ENCODE measurements at regions not wholly inside any gene's neighbourhood (a gene's known extent, or its start where the extent isn't known, plus 50 kb on each side); places are given as distances from the start of the nearest gene placed in this dataset.

DNA sequence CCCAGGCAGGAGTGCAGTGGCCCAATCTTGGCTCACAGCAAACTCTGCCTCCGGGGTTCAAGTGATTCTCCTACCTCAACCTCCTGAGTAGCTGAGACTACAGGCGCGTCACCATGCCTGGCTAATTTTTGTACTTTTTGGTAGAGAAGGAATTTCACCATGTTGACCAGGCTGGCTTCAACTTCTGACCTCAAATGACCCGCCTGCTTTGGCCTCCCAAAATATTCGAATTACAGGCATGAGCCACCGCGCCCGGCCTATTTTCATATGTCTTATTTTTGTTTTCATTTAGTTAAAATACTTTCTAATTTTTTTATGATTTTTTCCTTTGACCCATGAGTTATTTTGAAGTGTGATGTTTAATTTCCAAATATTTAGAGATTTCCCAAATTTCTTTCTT lies 143.6 kb upstream of the VRK1 start:
- no peak for DNase-seq
- Mint-ChIP-seq H3K4me3 (no peak overlapping the region), H3K27ac (no peak overlapping the region), H3K4me1 (no peaks in the 10 kb centered on the region), H3K9me3 (peaks cover 2% of the 10 kb centered on the region), H3K36me3 (ENCODE audit: low read depth) (no peaks in the 10 kb centered on the region), H3K27me3 (peaks cover 25% of the 10 kb centered on the region)
- ChIA-PET POLR2A (no interaction called here), CTCF (no interaction called here)

DNA sequence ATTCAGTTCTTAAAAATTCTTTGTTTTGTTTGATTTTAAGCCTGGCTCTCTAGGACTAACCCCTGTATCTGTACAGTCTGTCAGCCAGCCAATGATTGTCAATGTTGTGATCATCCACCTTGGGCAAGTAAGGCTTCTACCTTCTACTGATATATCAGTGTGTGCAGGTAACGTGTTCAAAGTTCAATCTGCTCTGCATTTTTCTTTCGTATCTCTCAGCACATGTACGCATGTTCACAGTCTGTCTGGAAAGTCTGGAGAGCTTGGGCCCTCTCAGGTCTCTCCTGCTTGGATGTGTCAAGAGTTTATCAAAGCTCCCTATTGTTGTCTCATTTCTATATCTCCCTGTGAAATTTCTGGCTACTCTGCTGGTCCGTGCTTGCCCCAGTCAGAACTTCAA lies 138.6 kb upstream of the VRK1 start:
- no peak overlapping the region for H3K4me3 Mint-ChIP-seq
- no peaks in the 10 kb centered on the region for H3K36me3 Mint-ChIP-seq (ENCODE audit: low read depth)
- CTCF ChIA-PET, result no interaction called here
- no peak overlapping the region for H3K27ac Mint-ChIP-seq
- DNase-seq, result no peak
- POLR2A ChIA-PET, result interaction anchor here (0.6 kb wide), 1 partner anchor 17 kb away, joined by 4 read pairs; no protein-coding TSS in a partner anchor
- H3K9me3 Mint-ChIP-seq, result peaks cover 2% of the 10 kb centered on the region
- H3K27me3 Mint-ChIP-seq, result peaks cover 27% of the 10 kb centered on the region
- H3K4me1 Mint-ChIP-seq, result no peaks in the 10 kb centered on the region

DNA sequence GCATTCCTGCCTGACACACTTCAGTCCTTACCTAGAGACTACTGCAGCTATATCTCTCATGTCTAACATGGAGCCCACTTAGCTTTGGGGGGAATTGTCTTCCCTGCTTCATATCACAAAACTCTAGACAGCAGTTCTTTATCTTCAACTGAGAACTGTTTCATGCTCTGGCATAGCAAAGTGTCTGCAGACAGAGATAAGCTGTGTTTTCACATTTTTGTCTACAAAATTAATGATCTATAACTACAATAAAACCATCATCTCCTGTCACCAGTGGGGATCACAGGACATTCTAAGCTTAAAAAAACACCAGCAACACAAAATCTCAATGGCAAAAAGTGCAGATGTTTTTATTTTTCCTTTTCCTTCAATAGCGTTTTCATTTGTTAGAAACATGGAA lies 137.1 kb upstream of the VRK1 start:
- H3K27me3 Mint-ChIP-seq, result peaks cover 32% of the 10 kb centered on the region

DNA sequence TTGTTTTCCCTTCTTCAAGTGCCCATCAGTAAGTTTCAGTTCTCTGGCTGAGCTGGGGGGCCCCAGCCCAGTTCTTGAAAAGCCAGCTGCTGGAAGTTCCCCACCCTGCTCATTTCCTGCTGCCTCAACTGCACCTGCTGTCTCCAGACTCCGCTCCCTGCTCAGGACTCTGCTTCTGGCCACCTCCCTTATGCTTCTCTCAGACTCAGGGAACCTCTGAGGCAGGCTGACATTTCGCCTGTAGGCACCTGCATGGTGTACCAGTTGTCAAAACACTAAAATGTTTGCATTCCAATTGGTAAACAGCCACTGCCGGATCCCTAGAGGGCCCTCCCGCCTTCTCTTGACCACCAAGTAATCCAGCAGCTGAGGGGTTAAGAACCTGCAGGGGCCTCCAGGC lies 136.5 kb upstream of the VRK1 start:
- peaks cover 31% of the 10 kb centered on the region for H3K27me3 Mint-ChIP-seq
- H3K27ac Mint-ChIP-seq, result no peak overlapping the region
- no peak overlapping the region for H3K4me3 Mint-ChIP-seq
- H3K9me3 Mint-ChIP-seq, result peaks cover 2% of the 10 kb centered on the region
- POLR2A ChIA-PET, result no interaction called here
- DNase-seq, result no peak
- no peaks in the 10 kb centered on the region for H3K4me1 Mint-ChIP-seq
- no peaks in the 10 kb centered on the region for H3K36me3 Mint-ChIP-seq (ENCODE audit: low read depth)
- CTCF ChIA-PET, result no interaction called here

More for the DNA sequence above, 137.1 kb upstream of the VRK1 start:
- no peak overlapping the region for H3K4me3 Mint-ChIP-seq
- H3K36me3 Mint-ChIP-seq (ENCODE audit: low read depth), result no peaks in the 10 kb centered on the region
- DNase-seq, result no peak
- POLR2A ChIA-PET, result no interaction called here
- H3K4me1 Mint-ChIP-seq, result no peaks in the 10 kb centered on the region
- no peak overlapping the region for H3K27ac Mint-ChIP-seq
- H3K9me3 Mint-ChIP-seq, result peaks cover 2% of the 10 kb centered on the region
- CTCF ChIA-PET, result no interaction called here

DNA sequence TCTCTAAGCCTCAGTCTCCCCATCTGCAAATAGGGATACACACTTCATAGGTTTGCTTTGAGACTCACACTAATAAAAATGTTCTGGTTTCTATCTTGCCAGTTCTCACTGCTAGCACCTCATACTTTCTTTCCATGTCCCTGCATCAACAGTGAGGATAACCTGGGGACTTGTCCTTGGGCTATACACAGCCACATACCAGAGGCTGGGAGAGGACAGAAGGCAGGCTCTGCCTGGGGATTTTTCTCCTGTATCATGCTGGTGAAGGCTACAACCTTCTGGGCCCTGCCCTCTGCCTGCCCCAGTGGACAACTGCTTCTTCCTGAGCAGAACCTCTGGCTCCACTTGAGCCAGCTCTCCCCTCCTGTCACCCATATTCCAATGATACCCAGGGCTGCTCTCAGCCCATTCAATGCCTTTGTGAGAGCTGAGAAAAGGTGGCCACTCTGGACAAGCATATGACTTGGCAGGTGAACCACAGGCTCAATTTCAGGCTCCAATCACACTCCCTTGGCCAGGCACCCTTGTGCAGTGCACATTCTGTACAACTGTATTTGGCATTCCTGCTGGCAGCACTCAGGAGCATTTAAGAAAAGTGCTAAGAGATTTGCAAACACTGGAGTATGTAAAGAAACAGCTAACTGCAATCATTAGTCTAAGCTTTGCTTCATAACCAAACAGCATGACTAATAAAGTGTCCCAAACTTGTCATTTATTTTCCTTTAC lies 135.8 kb upstream of the VRK1 start:
- Mint-ChIP-seq H3K36me3 (ENCODE audit: low read depth) (no peaks in the 10 kb centered on the region), H3K4me1 (no peaks in the 10 kb centered on the region), H3K4me3 (no peak overlapping the region), H3K27me3 (peaks cover 34% of the 10 kb centered on the region), H3K27ac (no peak overlapping the region), H3K9me3 (peaks cover 2% of the 10 kb centered on the region)
- CTCF ChIA-PET, result no interaction called here
- POLR2A ChIA-PET, result no interaction called here
- no peak for DNase-seq

DNA sequence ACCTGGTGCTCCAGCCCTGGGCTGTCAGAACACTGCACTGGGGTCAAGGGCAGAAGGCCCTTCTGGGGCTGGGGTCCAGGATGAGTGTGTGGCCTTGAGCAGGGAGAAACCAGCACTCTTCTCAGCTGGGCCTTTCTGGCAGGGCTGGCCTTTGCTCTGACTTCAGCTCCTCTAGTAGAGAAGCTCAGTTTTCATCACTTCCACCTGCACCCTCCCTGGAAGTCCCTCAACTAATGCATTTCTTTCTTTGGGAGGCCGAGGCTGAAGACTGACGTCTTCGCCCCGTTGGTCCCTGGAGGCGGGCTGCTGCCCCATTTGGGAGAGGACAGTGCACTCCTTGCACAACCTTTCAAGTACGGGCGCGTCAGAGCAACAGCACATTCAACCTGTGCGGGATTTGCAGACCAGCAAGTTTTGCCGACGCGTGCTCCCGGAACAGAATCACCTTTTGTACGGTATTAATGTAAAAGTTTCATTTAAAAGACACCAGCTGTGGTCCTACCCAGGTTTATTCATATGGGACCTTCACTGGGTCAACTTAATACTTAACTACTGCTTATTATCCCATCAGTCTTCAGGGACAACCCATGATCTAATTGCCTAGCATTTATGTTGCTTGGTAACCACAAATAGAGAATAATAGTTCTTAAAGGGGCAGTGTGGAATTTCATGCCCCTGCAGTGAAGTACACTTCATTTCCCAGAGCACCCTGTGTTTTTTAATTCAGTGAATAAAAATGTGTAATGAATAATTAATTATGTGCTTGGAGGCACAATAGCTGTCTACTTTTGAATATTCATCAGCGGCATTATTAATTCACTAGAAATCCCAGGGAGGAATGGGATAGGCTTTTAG lies 134.8 kb upstream of the VRK1 start:
- Mint-ChIP-seq H3K4me3 (no peak overlapping the region), H3K4me1 (no peaks in the 10 kb centered on the region), H3K36me3 (ENCODE audit: low read depth) (no peaks in the 10 kb centered on the region), H3K27ac (no peak overlapping the region), H3K27me3 (peaks cover 29% of the 10 kb centered on the region), H3K9me3 (no peaks in the 10 kb centered on the region)
- ChIA-PET POLR2A (no interaction called here), CTCF (no interaction called here)
- DNase-seq, result no peak

DNA sequence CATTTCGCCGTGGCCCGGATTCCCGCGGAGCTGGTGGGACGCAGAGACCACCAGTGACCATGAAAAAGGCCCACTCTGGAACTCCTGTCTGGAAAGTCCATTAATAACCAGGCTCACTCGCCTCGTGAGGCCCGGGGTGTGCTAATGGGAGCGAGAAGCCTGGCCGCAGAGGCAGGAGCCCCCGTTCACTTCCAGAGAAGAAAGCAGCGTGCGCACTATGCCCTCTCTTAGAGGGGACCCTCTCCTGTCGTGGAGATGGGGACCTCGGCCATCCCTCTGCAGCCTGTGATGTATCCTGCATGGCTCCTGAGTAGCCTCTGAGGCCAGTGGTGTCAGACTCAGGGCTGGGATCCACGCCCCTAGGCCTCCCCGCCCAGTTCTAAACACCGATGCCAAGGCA lies 134.1 kb upstream of the VRK1 start:
- H3K9me3 Mint-ChIP-seq, result no peaks in the 10 kb centered on the region
- peaks cover 29% of the 10 kb centered on the region for H3K27me3 Mint-ChIP-seq
- H3K27ac Mint-ChIP-seq, result no peak overlapping the region
- H3K36me3 Mint-ChIP-seq (ENCODE audit: low read depth), result no peaks in the 10 kb centered on the region
- H3K4me3 Mint-ChIP-seq, result no peak overlapping the region
- no peaks in the 10 kb centered on the region for H3K4me1 Mint-ChIP-seq
- CTCF ChIA-PET, result no interaction called here
- POLR2A ChIA-PET, result no interaction called here
- DNase-seq, result no peak

DNA sequence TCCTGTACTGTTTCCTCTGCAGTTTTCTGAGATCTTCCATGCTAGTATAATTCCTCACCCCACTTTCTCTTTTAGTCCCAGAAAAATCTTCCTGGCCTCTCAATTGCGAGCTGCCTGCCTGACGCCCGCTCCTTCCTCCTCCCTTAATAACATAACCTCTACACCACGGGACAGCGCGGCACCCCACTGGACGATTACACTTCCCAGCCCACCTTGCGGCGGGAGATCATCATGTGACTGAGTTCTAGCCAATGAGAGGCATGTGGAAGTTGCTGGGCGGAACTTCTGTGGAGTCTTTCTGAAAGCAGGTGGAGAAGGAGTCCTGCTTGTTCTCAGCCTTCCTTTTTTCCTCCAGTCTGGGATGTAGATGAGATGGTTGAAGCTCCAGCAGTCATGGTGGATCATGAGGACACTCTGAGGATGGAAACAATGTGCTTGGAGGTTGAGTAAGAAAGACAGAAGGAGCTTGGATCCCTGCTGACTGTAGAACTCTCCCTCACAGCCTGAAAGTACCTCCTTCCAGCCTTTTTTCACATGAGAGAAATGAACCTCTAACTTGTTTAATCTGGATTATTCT lies 133.6 kb upstream of the VRK1 start:
- ChIA-PET POLR2A (no interaction called here), CTCF (interaction anchor here (0.8 kb wide), 1 partner anchor 36 kb away, joined by 3 read pairs; no protein-coding TSS in a partner anchor)
- Mint-ChIP-seq H3K36me3 (ENCODE audit: low read depth) (no peaks in the 10 kb centered on the region), H3K27me3 (peaks cover 30% of the 10 kb centered on the region), H3K4me3 (no peak overlapping the region), H3K4me1 (no peaks in the 10 kb centered on the region), H3K27ac (no peak overlapping the region), H3K9me3 (no peaks in the 10 kb centered on the region)
- DNase-seq, result no peak

DNA sequence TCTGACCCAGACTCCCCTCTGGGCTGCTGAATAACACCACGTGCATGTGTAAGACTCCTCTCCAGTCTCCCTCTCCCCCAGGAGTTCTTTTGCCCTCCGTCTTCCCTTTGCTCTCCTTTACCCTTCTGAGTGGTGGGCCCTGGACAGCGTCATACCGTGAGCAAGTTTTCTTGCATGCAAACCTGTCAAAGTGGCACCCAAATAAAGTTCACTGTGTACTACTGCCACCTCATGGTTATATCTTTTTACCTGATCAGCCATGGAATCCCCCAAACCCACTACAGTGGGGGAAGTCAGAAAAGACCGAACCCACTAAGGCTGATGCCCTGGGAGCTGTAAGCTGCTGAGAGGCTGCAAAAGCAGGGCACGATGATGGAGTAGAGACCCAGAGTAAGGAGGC lies 131.1 kb upstream of the VRK1 start:
- no peak overlapping the region for H3K27ac Mint-ChIP-seq
- DNase-seq, result no peak
- peaks cover 24% of the 10 kb centered on the region for H3K27me3 Mint-ChIP-seq
- no peaks in the 10 kb centered on the region for H3K4me1 Mint-ChIP-seq
- ChIA-PET CTCF (no interaction called here), POLR2A (interaction anchor here (0.6 kb wide), 1 partner anchor 11 kb away, joined by 3 read pairs; no protein-coding TSS in a partner anchor)
- H3K36me3 Mint-ChIP-seq (ENCODE audit: low read depth), result no peaks in the 10 kb centered on the region
- H3K4me3 Mint-ChIP-seq, result no peak overlapping the region
- H3K9me3 Mint-ChIP-seq, result no peaks in the 10 kb centered on the region

DNA sequence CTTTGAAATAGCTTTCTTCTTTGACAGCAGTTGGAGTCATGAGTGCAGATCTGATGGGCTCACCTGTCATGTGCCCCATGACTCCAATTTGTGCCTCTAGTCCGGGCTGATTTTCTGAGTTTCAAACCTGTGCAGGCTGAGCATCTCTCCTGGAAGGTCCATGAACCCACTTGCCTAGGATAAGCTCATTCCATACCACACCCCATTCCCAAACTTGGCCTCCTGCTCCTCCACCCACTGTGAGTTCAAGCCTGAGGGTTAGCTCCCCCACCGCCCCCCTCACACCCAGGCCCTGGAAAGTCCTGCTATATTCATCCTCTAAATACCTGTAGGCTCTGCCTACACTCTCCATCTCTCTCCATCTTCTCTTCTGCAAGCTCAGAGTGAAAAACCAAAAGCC lies 126.8 kb upstream of the VRK1 start:
- no peak for DNase-seq
- H3K4me3 Mint-ChIP-seq, result no peak overlapping the region
- H3K4me1 Mint-ChIP-seq, result no peaks in the 10 kb centered on the region
- peaks cover 23% of the 10 kb centered on the region for H3K27me3 Mint-ChIP-seq
- no peak overlapping the region for H3K27ac Mint-ChIP-seq
- POLR2A ChIA-PET, result no interaction called here
- no peaks in the 10 kb centered on the region for H3K9me3 Mint-ChIP-seq
- no peaks in the 10 kb centered on the region for H3K36me3 Mint-ChIP-seq (ENCODE audit: low read depth)
- CTCF ChIA-PET, result interaction anchor here (0.8 kb wide), 1 partner anchor 10 kb away, joined by 3 read pairs; no protein-coding TSS in a partner anchor

DNA sequence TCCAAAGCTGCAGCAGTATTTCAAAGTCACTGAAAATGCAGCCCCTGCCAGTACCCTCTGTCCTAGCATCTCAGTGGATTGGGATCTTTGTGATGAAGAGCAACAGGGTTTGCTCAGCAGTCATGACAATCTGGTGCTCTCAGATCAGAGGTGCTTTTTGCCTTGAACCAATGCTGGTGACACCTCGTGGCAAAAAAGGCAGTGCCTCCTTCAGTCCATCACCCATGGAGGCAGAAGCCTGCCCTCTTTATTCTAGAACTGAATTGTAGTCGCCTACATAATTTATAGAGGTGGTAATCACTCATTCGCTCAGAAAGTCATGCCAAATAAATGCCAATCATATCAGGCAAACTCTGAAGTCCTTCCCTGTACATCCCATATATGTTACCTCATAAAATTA lies 126.0 kb upstream of the VRK1 start:
- Mint-ChIP-seq H3K4me1 (no peaks in the 10 kb centered on the region), H3K4me3 (no peak overlapping the region), H3K27me3 (peaks cover 25% of the 10 kb centered on the region), H3K27ac (no peak overlapping the region), H3K9me3 (no peaks in the 10 kb centered on the region), H3K36me3 (ENCODE audit: low read depth) (no peaks in the 10 kb centered on the region)
- CTCF ChIA-PET, result no interaction called here
- DNase-seq, result no peak
- POLR2A ChIA-PET, result no interaction called here

DNA sequence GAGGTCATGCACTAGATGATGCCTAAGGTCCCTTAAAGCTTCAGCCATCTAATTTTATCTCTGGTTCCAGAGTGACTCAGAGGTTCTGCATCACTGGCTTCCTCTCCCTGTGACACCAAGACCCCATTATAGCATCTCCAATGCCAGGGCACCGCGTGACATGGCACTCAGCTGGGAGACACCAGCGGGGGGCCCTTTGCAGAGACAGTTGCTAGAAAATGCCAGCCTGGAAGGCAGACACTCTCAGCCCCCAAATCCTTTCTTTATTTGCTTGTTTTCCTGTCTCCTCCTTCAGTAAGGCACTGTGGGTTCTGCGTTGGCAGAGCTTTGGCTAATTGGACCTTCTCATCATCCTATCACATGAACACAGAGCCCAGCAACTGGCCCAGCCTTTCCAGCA lies 123.5 kb upstream of the VRK1 start:
- no peaks in the 10 kb centered on the region for H3K9me3 Mint-ChIP-seq

DNA sequence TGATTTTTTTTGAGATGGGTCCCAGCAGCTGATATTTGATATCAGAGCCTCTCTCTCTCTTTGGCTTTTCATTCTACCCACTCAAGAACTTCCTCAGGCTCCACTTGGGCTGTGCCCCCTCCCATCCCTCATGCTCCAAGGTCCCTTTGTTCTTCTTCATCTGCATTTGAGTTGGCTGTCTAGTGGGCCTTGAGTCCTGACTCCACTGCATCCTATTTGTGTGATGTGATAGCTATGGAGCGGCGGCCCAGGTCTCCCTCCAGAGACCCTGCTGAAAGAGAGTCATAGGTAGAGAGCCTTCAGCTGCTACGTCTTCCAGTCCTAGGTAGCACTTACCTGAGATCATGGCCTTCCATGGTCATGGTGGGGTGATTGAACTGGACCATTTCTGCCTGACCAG lies 123.1 kb upstream of the VRK1 start:
- Mint-ChIP-seq H3K36me3 (ENCODE audit: low read depth) (no peaks in the 10 kb centered on the region), H3K27ac (no peak overlapping the region)

More for the DNA sequence above, 123.5 kb upstream of the VRK1 start:
- Mint-ChIP-seq H3K36me3 (ENCODE audit: low read depth) (no peaks in the 10 kb centered on the region), H3K27ac (no peak overlapping the region), H3K4me3 (no peak overlapping the region), H3K4me1 (no peaks in the 10 kb centered on the region), H3K27me3 (peaks cover 30% of the 10 kb centered on the region)
- ChIA-PET CTCF (interaction anchor here (0.9 to 1.1 kb wide), 2 partner anchors 12 to 23 kb away, joined by 3 to 4 read pairs; no protein-coding TSS in a partner anchor), POLR2A (no interaction called here)
- DNase-seq, result no peak

More for the DNA sequence above, 123.1 kb upstream of the VRK1 start:
- Mint-ChIP-seq H3K9me3 (no peaks in the 10 kb centered on the region), H3K27me3 (peaks cover 30% of the 10 kb centered on the region), H3K4me3 (no peak overlapping the region), H3K4me1 (no peaks in the 10 kb centered on the region)
- ChIA-PET POLR2A (no interaction called here), CTCF (interaction anchor here (0.9 to 1.1 kb wide), 2 partner anchors 12 to 24 kb away, joined by 3 to 4 read pairs; no protein-coding TSS in a partner anchor)
- no peak for DNase-seq
